Suprapubic skin (tissue), 4 donors: ENCODE measurements at regions not wholly inside any gene's neighbourhood (a gene's known extent, or its start where the extent isn't known, plus 50 kb on each side); places are given as distances from the start of the nearest gene placed in this dataset.

Experiments used
- DNase-seq, 2 donors: peaks; one replicate each; pipeline ENCODE4 v3.0.0-alpha.2; 2019; ENCODE audit warnings: low spot score in 2 of 2
- H3K27ac ChIP-seq: fragments of 200-600 bp; sonication (generic); one replicate; pipeline ENCODE4 v1.5.1; 2019
- H3K27me3 ChIP-seq: fragments of 200-600 bp; sonication (generic); one replicate; pipeline ENCODE4 v1.5.1; 2019
- H3K36me3 ChIP-seq: fragments of 200-600 bp; sonication (generic); one replicate; pipeline ENCODE4 v1.5.1; 2019
- H3K4me1 ChIP-seq: fragments of 200-600 bp; sonication (generic); one replicate; pipeline ENCODE4 v1.5.1; 2019
- H3K4me3 ChIP-seq: fragments of 200-600 bp; sonication (generic); one replicate; pipeline ENCODE4 v1.5.1; 2019; ENCODE audit warnings: mild to moderate bottlenecking
- H3K9me3 ChIP-seq: fragments of 200-600 bp; sonication (generic); one replicate; pipeline ENCODE4 v1.5.1; 2019
- EP300 ChIP-seq: sonication (generic); formaldehyde crosslinking; IDR thresholded peaks from one replicate; pipeline ENCODE4 v1.6.1; 2017; ENCODE audit warnings: antibody characterized with exemption
- POLR2A ChIP-seq, 2 donors: fragments of 450-650 bp; IDR thresholded peaks; one replicate each; pipeline ENCODE4 v1.6.1; 2017; ENCODE audit warnings: antibody characterized with exemption in 2 of 2, mild to moderate bottlenecking in 2 of 2, moderate library complexity in 2 of 2
- POLR2AphosphoS5 ChIP-seq, 3 donors: sonication (generic); formaldehyde crosslinking; IDR thresholded peaks; one replicate each; pipeline ENCODE4 v1.6.1; 2017; ENCODE audit warnings: antibody characterized with exemption in 3 of 3
- WGBS: methylation state at CpG from one replicate; pipeline ENCODE4 v1.1.5; 2018; 5-methylcytosine and 5-hydroxymethylcytosine counted together
- TF ChIP-seq, protein P1 (sequence below), 2 donors: fragments of 200-600 bp in 1 of 2; fragments of 450-650 bp in 1 of 2; sonication (generic) in 1 of 2; IDR thresholded peaks; one replicate each; pipeline ENCODE4 v1.5.1; 2016 to 2019; ENCODE audit warnings: antibody characterized with exemption in 2 of 2, mild to moderate bottlenecking in 1 of 2, moderate library complexity in 1 of 2

DNA sequence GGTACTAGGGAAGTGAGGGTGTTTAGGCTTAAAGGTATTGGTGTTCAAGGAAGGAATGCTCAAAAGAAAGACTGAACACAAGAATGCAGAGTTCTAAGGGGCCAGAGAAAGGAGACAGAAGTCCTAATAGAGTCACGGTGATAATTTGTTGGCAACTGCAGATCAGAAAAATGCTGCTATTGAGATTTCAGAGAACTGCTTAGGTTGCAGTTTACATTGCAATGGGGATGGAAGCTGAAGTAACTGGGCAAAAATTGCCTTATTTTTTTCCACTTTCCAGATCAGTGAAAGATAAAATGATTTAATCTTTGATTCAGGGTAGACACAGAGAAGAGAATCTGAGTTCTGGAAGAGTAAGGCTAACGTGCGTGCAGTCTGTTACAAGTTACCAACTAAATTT is 199.8 kb downstream of the SQOR start:
- Histone ChIP-seq H3K27me3 (no peaks in the 10 kb centered on the region), H3K4me1 (no peaks in the 10 kb centered on the region), H3K9me3 (no peaks in the 10 kb centered on the region), H3K27ac (no peak overlapping the region), H3K4me3 (no peak overlapping the region), H3K36me3 (no peaks in the 10 kb centered on the region)
- TF ChIP-seq POLR2AphosphoS5 (IDR thresholded peaks at IDR 0.05), result no peak
- TF ChIP-seq, protein P1, sequence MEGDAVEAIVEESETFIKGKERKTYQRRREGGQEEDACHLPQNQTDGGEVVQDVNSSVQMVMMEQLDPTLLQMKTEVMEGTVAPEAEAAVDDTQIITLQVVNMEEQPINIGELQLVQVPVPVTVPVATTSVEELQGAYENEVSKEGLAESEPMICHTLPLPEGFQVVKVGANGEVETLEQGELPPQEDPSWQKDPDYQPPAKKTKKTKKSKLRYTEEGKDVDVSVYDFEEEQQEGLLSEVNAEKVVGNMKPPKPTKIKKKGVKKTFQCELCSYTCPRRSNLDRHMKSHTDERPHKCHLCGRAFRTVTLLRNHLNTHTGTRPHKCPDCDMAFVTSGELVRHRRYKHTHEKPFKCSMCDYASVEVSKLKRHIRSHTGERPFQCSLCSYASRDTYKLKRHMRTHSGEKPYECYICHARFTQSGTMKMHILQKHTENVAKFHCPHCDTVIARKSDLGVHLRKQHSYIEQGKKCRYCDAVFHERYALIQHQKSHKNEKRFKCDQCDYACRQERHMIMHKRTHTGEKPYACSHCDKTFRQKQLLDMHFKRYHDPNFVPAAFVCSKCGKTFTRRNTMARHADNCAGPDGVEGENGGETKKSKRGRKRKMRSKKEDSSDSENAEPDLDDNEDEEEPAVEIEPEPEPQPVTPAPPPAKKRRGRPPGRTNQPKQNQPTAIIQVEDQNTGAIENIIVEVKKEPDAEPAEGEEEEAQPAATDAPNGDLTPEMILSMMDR (IDR thresholded peaks at IDR 0.05), result no peak
- no peak for DNase-seq
- WGBS, result 89% methylated on average over 3 of the region's 3 CpGs

DNA sequence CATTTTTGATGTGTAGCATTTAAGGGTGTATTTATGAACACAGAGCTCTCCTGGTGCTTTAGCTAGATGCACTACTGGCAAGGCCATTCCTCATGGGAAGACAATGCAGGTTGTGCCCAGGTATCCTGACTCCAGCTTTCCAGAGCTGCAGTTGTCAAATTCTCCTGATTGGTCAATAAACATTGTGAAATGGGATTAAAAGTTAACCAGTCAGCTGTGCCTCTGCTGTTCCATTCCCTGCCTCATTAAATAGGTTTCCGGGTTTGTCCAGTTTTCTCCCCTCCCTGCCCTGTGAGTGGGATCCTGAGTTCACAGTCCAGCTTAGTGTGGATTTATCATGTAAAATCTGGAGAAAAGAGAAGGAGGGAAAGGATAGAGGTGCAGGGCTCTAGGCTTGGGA is 207.3 kb downstream of the SQOR start:
- TF ChIP-seq EP300, result no peak
- TF ChIP-seq, protein P1 (IDR thresholded peaks at IDR 0.05), result no peak
- TF ChIP-seq POLR2A (IDR thresholded peaks at IDR 0.05), result no peak
- TF ChIP-seq POLR2AphosphoS5 (IDR thresholded peaks at IDR 0.05), result no peak
- Histone ChIP-seq H3K9me3 (no peaks in the 10 kb centered on the region), H3K27ac (no peak overlapping the region), H3K36me3 (no peaks in the 10 kb centered on the region), H3K4me1 (no peaks in the 10 kb centered on the region), H3K27me3 (no peaks in the 10 kb centered on the region), H3K4me3 (no peak overlapping the region)
- 85% methylated on average over 1 of the region's 1 CpG for WGBS
- no peak for DNase-seq

DNA sequence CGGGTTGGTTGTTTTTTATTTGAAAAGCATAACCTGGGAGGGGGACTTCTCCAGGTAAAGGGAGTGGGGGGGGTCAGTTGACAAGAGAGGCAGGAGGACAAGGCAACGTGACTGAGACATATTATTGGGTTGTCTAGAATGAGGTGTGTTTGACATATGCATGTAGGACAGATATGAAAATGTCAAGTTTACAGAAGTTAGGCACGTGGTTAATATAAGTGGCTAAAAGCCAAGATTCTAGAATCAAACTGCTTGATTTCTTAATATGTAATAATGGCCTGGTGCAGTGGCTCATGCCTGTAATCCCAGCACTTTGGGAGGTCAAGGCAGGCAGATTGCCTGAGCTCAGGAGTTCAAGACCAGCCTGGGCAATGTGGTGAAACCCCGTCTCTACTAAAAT is 212.8 kb downstream of the SQOR start:
- Histone ChIP-seq H3K9me3 (no peaks in the 10 kb centered on the region), H3K27me3 (no peaks in the 10 kb centered on the region), H3K36me3 (no peaks in the 10 kb centered on the region), H3K4me3 (no peak overlapping the region), H3K27ac (no peak overlapping the region), H3K4me1 (no peaks in the 10 kb centered on the region)
- 67% methylated on average over 4 of the region's 4 CpGs for WGBS
- TF ChIP-seq EP300 (no peak), POLR2A (IDR thresholded peaks at IDR 0.05) (no peak), POLR2AphosphoS5 (IDR thresholded peaks at IDR 0.05) (no peak)
- TF ChIP-seq, protein P1 (IDR thresholded peaks at IDR 0.05), result no peak
- DNase-seq, result no peak

DNA sequence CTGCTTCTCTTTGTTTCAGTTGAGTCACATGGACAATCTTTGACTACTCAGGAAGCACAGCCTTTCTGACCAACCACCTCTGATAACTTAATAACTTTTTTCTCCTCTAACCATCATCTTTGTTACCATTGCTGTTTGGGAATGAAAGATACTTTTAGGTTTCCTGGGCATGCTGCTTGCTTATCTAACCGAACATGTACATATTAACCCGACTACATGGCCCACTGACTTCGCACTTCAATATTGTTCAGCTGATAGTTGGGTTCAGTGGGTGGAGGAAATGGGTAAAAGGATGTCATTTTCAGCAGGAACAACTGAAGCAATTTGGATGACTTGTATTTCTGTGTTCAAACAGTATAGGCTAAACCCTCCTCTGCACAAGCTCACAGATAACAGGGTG is 214.3 kb downstream of the SQOR start:
- Histone ChIP-seq H3K9me3 (no peaks in the 10 kb centered on the region), H3K27ac (no peak overlapping the region), H3K27me3 (no peaks in the 10 kb centered on the region), H3K36me3 (no peaks in the 10 kb centered on the region), H3K4me1 (no peaks in the 10 kb centered on the region), H3K4me3 (no peak overlapping the region)
- DNase-seq, result no peak
- TF ChIP-seq EP300, result no peak
- TF ChIP-seq POLR2A (IDR thresholded peaks at IDR 0.05), result no peak
- TF ChIP-seq, protein P1 (IDR thresholded peaks at IDR 0.05), result no peak
- no peak for TF ChIP-seq POLR2AphosphoS5 (IDR thresholded peaks at IDR 0.05)
- WGBS, result 97% methylated on average over 3 of the region's 3 CpGs

DNA sequence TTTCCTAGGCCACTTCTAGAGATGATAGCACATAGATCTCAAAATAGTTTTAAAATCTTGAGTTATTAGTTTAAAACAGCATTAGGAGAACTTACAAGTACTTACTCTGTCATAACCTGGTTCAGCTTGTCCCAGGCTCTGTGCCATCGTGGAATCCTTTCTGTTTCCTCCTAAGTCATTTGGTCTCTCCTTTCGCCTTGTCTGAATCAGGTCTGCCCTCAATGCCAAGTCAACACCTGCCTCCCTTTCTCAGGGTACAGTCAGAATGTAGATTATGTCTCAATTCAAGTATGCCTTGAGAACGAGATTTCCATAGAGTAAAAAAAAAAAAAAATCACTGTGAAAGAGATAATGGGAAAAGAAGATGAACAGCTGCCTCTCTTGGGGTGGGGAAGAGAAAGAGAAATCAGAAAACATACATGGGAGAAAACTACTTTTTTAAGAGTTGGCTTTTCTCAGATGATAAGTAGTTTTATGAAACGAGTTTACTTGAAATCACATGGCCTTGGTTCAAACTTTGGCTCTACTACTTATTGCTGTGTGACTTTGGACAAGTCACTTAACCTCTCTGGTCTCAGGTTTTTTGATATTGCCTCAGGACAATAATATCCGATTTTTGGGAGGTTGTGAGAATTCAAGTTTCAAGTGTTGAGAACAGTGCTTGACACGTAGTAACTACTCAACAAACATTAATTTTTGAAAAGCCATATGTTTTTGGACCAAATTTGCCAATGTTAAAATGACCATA is 219.8 kb downstream of the SQOR start:
- Histone ChIP-seq H3K4me1 (no peaks in the 10 kb centered on the region), H3K9me3 (no peaks in the 10 kb centered on the region), H3K36me3 (no peaks in the 10 kb centered on the region), H3K4me3 (no peak overlapping the region), H3K27me3 (no peaks in the 10 kb centered on the region), H3K27ac (no peak overlapping the region)
- DNase-seq, result no peak
- TF ChIP-seq EP300 (no peak), POLR2AphosphoS5 (IDR thresholded peaks at IDR 0.05) (no peak), POLR2A (IDR thresholded peaks at IDR 0.05) (no peak)
- TF ChIP-seq, protein P1 (IDR thresholded peaks at IDR 0.05), result no peak
- 65% methylated on average over 6 of the region's 6 CpGs for WGBS
